ENCODE measurements at regions not wholly inside any gene's neighbourhood (a gene's known extent, or its start where the extent isn't known, plus 50 kb on each side); places are given as distances from the start of the nearest gene placed in this dataset.

- no peak for DNase-seq
Measured at GRCh38 chr6:122033564-122034181, 365.8 kb upstream of the HSF2 start.

DNA sequence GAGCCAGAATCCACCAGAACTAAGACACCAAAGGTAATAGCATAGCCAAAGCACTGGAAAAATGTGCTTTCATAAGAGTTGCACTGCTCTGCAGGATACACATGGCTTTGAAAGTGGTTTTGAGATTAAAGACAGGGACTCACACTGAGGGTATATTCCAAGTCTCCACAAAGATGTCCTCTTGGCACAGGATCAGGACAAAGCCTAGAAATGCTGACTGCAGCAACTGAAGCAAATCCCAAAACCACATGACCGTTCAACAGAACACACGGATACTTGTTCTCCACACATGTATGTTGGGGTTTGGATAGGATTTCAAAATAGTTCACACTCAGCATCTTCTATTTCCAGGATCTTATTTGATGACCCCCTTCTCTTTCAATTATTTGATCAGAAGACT lies 364.3 kb upstream of the HSF2 start:
- no peak for DNase-seq

DNA sequence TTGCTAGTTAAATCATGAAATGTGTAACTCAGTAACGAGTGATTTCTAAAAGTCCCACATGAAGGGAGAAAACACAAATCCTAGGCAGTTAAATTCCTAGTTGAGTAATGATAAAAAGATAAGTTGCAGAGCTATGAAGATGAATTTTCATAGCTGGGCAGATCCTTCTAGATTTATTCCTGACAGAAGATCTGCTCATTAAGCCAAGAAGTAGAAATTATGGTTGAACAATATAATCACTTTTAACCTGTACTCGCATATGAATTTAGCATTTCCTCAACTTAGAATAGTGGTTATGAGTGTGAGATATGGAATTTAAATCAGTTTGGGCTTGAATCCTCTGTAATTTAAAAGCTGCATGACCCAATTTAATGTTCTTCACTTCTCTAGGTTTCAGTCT lies 359.2 kb upstream of the HSF2 start:
- DNase-seq: no peak

DNA sequence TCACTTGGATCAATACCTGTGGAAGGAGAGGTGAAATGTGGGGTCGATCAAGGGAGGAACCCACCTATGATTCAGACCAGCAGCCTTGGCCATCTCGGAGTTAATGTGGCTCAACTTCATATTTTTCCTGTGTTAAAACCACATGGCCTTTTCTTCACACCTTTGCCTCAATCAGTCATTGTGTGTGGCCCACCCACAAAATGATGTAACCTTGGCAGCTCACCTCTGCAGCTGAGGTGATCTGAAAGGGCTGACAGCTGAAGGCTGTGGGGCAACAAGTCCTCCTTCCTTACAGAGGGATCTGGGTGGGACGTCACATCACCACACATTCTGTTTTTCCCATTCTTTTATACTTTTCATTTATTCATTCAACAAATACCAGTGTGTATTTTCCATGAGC lies 357.1 kb upstream of the HSF2 start:
- DNase-seq: no peak

- no peak for DNase-seq
Measured at GRCh38 chr6:122042960-122043735, 356.3 kb upstream of the HSF2 start.

- no peak for DNase-seq
Measured at GRCh38 chr6:122048570-122048969, 350.9 kb upstream of the HSF2 start.

- no peak for DNase-seq
Measured at GRCh38 chr6:122049341-122049740, 350.1 kb upstream of the HSF2 start.

DNA sequence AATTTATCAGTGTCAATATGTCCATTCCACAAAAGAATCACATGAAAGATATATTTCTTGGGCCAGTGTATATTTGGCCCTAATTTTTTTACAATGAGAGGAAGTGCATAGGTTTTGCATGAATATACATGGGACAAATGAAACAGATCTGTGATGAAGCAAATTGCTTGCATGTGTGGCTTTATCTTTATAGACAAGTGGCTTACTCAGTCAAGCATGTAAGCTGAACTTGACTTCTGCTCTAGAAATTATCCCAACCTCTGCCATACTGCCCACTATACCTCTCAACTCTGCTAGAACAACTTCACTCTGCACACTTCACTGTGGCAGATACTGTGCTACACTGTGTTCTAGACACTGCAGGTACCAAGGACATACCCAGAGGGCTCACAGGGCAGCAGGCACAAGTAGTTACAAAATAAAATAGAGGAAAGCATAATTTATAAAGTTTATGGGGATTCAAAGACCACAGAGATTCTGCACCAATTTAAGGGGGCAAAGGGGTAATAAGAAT lies 349.2 kb upstream of the HSF2 start:
- no peak for DNase-seq

GRCh38 chr6:122052346-122052900 lies 347.0 kb upstream of the HSF2 start:
- no peak for DNase-seq

GRCh38 chr6:122059918-122060317 lies 339.5 kb upstream of the HSF2 start:
- DNase-seq: no peak

- no peak for DNase-seq
Measured at GRCh38 chr6:122061855-122062254, 337.6 kb upstream of the HSF2 start.

- no peak for DNase-seq
Measured at GRCh38 chr6:122063076-122063475, 336.4 kb upstream of the HSF2 start.

DNA sequence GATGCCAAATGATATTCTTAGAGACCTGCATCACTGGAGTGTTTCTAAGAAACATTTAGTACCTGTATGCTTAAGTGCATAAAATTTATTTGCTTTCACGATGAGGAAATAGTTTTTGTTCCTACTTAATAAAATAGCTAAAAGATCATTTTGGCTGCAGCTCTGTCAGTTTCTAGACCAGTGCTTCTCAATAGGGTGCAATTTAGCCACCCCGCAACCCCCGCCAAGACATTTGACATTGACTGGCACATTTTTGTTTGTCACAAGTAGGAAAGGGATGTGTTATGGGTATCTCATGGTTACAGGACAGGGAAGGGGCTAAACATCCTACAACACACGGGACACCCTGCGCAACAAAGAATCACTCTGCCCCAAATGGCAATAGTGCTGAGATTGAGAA lies 335.7 kb upstream of the HSF2 start:
- no peak for DNase-seq

GRCh38 chr6:122066200-122066599 lies 333.3 kb upstream of the HSF2 start:
- no peak for DNase-seq

DNA sequence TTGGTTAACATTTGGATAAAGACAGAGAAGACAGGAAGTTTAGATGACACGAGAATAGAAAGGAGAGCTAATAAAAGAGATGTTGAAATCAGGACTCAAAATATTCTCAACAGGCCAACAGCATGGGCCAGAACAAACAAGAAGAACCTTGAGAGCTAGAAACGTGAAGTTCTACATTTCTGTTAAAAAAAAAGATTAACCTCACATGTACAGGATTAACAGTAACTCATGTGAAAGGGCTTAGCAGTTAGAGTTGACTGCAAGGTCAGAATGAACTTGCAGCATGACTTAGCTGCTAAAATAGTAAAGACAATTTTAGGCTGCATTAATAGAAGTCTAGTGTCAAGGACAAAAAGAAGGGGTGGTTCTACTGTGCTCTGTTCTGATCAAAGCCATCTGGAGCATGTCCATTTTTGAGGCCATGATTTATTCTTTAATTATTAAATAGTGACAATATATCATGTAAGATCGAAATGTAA lies 331.1 kb upstream of the HSF2 start:
- no peak for DNase-seq

DNA sequence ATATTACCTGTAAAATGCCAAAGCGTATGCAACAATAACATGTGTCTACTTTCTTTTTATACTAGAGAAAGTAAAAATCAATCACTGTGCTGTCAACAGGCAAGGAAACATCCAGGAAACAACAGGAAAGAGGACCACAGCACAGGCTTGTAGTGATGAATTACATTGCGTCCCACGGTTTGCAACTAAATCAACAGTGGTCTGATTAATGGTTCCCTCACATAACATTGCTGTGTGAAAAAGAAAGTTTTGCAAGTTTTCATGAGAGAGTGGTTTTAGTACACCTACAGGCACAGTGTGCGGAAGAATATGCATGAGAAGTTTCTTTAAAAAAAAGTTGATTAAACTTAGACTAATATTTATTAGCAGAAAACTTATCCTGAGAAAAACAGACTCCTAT lies 329.5 kb upstream of the HSF2 start:
- no peak for DNase-seq

DNA sequence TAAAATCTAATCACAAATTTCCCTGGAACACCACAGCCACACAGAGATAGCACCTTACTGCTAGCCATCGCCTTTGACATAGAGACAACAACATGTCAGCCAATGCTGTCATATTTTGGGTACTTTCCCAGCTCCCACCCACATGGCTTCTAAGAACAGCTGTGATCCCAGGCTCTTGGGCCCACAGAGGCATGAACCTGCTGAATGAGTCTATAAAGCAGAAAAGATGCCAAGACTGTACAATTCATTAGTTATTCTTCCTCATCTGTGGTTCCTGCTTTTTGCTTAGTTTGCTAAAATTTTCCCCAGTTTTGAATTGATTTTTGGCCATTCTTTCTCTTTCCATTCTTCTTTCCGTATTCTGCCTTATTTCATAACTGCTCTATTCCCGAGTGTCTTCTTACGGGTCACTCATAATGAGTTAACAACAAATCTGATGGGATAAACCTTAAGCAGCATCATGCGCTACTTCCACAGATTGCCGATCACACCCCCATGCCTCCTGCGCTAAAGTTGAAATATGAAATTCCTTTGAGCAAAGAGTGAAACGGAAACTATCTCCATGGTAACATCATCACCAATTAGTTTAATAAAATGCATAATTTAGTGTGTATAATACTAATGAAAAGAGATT lies 327.3 kb upstream of the HSF2 start:
- DNase-seq: no peak

- DNase-seq: no peak
Measured at GRCh38 chr6:122075084-122075838, 324.2 kb upstream of the HSF2 start.

GRCh38 chr6:122075917-122076316 lies 323.5 kb upstream of the HSF2 start:
- no peak for DNase-seq

DNA sequence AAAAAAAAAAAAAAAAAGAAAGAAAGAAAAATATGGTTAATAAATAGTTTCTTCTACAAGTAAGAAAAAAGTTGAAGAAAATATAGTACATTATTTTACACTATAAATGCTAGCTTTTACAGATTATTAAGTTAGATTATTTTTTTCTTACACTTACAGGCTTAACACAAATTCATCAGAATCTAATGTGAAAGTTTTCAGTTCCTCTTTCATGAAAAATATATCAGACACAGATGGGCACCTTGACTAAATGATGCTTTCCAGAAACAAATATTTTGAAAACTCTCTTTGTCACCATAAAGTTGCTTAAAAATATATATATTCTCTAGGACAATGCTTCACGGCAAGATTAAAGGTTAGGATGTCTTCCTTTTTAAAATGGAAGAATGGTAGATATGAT lies 321.8 kb upstream of the HSF2 start:
- DNase-seq: no peak

DNA sequence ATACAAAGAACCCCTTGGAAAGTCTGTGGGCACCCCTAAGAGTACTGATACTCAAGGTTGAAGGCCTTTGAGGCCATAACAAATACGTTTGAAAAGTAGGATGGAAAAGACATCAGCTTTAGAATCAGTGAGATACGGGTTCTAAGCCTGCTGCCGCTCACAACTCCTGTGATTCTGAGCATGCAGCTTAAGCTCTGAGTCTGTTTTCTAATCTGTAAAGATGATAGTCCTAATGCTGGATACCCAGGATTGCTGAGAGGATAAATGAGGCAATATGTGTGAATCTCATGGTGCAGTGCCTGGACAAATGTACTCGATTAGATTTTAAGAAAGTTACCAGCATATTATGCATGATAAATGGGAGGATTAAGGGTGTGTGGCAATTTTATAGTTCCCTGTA lies 321.0 kb upstream of the HSF2 start:
- DNase-seq: no peak

GRCh38 chr6:122079916-122080315 lies 319.5 kb upstream of the HSF2 start:
- no peak for DNase-seq

DNA sequence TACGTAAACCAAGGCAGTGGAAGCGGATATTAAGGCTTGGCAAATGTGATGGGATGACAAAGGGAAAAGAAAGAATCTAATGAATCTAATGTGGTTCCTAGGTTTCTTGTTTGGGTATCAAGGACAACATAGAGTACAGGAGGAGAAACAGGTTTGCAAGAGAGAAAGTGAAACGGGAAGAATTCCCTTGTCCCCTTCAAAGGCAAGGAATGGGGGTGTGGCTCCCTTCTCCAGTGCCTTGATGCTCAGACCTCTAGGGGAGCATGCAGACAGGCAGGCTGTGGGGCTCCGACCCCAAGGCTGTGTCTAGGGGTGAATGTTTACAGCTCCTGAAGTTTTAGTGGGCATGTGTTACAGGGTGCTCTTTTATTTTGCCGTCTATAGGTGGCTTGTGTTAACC lies 317.5 kb upstream of the HSF2 start:
- no peak for DNase-seq

Measured in stimulated activated CD4-positive, alpha-beta T cell treated with anti-CD3 and anti-CD28 coated beads, Interleukin-4, amount 100 ng/mL, for 4 hours (primary cell).